ENCODE measurements at regions not wholly inside any gene's neighbourhood (a gene's known extent, or its start where the extent isn't known, plus 50 kb on each side); places are given as distances from the start of the nearest gene placed in this dataset.

DNA sequence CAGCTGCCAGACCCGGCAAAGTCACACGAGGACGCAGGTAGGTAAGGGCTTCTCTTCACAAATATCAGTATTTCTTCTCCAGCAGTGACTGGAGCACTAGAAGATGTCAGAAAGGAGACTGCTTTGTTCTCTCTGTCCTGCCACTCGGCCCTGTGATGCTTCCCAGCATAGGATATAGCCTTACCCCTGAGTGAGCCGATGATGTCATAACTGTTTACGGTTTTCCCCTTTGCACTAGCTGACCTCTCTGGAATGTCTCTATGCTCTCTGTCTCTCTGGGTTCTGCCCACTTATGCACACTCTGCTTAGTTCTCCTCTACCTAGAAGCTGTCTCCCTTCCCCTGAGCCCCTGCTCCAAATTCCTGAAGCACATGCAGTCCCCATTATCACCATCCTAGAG, 167.5 kb upstream of the PODXL start:
- H3K4me3 ChIP-seq (ENCODE audit: low read depth, low read length), result no peak overlapping the region
- TF ChIP-seq, protein P1, sequence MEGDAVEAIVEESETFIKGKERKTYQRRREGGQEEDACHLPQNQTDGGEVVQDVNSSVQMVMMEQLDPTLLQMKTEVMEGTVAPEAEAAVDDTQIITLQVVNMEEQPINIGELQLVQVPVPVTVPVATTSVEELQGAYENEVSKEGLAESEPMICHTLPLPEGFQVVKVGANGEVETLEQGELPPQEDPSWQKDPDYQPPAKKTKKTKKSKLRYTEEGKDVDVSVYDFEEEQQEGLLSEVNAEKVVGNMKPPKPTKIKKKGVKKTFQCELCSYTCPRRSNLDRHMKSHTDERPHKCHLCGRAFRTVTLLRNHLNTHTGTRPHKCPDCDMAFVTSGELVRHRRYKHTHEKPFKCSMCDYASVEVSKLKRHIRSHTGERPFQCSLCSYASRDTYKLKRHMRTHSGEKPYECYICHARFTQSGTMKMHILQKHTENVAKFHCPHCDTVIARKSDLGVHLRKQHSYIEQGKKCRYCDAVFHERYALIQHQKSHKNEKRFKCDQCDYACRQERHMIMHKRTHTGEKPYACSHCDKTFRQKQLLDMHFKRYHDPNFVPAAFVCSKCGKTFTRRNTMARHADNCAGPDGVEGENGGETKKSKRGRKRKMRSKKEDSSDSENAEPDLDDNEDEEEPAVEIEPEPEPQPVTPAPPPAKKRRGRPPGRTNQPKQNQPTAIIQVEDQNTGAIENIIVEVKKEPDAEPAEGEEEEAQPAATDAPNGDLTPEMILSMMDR (conservative IDR thresholded peaks at IDR 0.05; ENCODE audit: low read depth, low read length), result no peak
- peak; percentile 41 for DNase-seq (ENCODE audit: low read depth)

DNA sequence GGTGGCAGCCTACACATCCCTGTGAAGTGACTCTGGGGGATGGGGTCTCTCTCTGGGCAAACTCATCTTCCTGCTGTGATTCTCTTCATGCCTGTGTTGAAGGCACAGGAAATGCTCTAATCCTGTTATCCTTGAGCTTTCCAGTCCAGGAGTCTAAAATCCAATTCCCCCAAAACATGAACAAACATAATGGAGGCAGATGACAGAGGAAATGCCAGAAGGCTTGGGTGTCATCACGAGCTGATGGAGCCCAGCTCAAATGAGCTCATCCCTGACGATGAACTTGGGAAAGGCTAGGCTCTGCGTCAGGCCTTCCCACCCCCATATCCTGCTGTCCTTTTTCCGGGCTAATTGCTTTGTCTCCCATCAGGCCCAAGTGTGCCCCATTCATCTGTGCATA, 165.9 kb upstream of the PODXL start:
- no peak for DNase-seq (ENCODE audit: low read depth)
- TF ChIP-seq, protein P1 (conservative IDR thresholded peaks at IDR 0.05; ENCODE audit: low read depth, low read length), result no peak
- no peak overlapping the region for H3K4me3 ChIP-seq (ENCODE audit: low read depth, low read length)

DNA sequence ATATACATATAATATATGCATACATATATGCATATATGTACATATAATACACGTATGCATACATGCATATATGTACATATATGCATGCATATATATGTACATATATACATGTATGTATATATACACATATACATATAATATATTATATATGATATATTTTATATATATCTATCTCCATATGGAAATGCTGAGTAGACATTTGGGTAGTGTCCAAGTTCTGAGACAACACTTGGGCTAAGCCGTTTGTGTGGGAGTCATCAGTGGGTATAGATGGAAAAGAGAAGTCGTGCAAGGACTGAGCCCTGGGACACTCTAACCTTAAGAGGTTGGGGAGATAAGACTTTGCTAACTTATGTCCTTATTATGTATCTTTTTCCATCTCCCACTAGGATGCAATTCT, 165.2 kb upstream of the PODXL start:
- TF ChIP-seq, protein P1 (conservative IDR thresholded peaks at IDR 0.05; ENCODE audit: low read depth, low read length), result no peak
- no peak overlapping the region for H3K4me3 ChIP-seq (ENCODE audit: low read depth, low read length)
- DNase-seq (ENCODE audit: low read depth), result no peak

DNA sequence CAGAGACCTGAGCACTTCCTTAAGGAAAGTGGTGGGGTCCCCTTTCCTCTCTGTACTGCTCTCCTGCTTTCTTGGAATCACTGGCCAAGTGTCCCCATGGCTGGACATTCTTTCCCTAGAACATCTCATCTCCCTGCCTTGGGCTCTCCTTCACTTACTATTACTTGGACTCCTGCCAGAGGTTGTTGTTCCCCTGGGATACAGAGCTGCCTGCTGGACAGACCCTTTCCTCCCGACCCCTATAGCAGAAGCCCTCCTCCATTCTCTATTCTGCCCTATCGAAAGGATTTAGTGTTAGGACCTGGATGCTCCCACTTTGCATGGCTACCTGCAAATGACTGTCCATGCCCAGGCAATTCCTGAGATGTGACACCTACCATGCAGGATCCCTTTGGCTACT, 164.3 kb upstream of the PODXL start:
- TF ChIP-seq, protein P1 (conservative IDR thresholded peaks at IDR 0.05; ENCODE audit: low read depth, low read length), result no peak
- H3K4me3 ChIP-seq (ENCODE audit: low read depth, low read length), result no peak overlapping the region
- DNase-seq (ENCODE audit: low read depth), result no peak

DNA sequence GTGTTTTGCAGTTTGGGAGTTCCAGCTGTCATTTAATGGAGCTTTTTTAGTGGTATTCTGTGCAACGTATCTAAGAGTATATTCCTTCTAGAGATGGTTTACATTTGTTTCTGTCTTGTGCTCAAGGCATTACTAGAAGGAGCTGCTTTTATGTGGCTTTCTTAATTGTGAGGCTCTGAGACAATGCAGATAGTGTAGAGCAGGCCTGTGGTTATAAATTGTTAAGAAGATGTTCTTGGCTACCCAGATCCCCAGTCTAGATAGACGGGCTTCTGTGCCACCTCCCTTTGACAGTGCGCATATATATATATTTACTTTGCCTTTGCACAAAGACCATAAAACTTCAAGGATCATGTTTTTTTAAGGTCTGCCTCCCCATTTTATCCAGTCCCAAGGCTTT, 160.8 kb upstream of the PODXL start:
- TF ChIP-seq, protein P1 (conservative IDR thresholded peaks at IDR 0.05; ENCODE audit: low read depth, low read length), result no peak
- DNase-seq (ENCODE audit: low read depth), result no peak
- H3K4me3 ChIP-seq (ENCODE audit: low read depth, low read length), result no peak overlapping the region

DNA sequence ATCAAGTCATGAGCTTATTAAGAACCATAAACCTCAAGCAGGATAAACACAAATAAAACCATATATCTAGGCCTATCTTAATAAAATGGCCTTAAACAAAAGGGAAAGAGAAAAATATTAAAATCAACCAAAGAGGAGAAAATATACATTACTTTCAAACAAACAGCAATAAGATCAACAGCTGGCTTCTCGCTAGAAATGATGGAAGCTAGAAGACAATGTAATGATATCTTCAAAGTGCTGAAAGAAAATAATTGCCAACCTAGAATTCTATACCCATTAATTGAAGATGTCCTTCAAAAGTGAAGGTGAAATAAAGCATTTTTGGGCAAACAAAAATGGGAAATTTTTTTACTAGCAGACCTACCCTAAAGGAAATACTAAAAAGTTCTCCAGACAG, 142.9 kb upstream of the PODXL start:
- TF ChIP-seq, protein P1 (conservative IDR thresholded peaks at IDR 0.05; ENCODE audit: low read depth, low read length), result no peak

DNA sequence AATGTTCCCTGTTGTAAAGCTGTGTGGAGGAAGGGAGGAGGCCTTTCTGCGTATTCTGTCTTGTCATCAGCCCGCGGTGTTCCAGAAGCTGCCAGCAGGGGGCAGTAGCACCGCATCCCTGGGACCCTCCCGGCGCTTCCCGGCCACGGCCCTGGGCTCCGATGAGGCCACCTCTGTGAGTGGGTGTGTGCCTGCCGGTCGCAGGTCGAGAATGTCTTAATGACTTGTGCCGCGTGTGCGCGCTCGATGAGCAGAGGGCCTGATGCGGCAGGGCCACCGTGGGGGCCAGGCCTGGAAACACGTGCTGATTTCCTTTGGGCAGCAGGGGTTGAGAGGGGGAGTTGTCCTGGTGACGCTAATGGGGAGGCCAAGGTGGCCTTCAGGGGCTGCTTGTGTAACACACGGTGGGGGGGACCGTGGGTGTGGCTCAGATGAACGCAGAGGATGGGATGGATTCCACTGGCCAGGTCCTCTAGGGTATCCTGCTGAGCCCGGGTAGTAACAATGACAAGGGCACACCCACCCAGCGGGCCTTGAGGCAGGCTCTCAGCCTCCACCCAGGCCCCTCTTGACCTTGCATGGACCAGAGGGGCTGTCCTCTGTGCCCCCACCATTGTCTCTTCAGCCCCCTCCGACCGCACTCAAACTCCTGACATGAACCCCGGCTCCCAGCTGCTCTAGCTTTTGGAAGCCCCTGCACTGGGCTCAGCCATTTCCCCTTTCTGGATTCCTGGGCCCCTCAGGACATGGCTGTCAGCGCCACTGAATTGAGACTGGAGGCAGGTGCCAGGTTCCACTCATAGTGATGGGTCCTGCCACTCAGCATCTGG, 135.9 kb upstream of the PODXL start:
- no peak overlapping the region for H3K4me3 ChIP-seq (ENCODE audit: low read depth, low read length)
- TF ChIP-seq, protein P1 (conservative IDR thresholded peaks at IDR 0.05; ENCODE audit: low read depth, low read length), result peak; percentile 93
- no peak for DNase-seq (ENCODE audit: low read depth)

More for the DNA sequence above, 142.9 kb upstream of the PODXL start:
- no peak overlapping the region for H3K4me3 ChIP-seq (ENCODE audit: low read depth, low read length)
- no peak for DNase-seq (ENCODE audit: low read depth)
